Liver (tissue), 8 donors: ENCODE measurements at regions not wholly inside any gene's neighbourhood (a gene's known extent, or its start where the extent isn't known, plus 50 kb on each side); places are given as distances from the start of the nearest gene placed in this dataset.

Source experiments
- DNase-seq: peaks from one replicate; pipeline ENCODE4 v3.0.0-alpha.2; 2017; ENCODE audit warnings: low spot score
- H3K27ac ChIP-seq, 2 donors: one replicate each; pipeline ENCODE4 v1.7.0; 2013; ENCODE audit warnings: inconsistent platforms in 2 of 2, low read length in 2 of 2, control low read depth in 1 of 2, low read depth in 1 of 2, mild to moderate bottlenecking in 1 of 2
- H3K27me3 ChIP-seq, 4 donors: one replicate each; pipeline versions ENCODE4 v1.6.1 to v1.7.0; 2013; ENCODE audit warnings: low read length in 3 of 4, inconsistent platforms in 1 of 4, mild to moderate bottlenecking in 1 of 4, moderate library complexity in 1 of 4; ENCODE audit not compliant: control insufficient read depth in 4 of 4, insufficient read depth in 4 of 4
- H3K36me3 ChIP-seq, 4 donors: one replicate each; pipeline versions ENCODE4 v1.6.1 to v1.7.0; 2013; ENCODE audit warnings: low read length in 3 of 4, mild to moderate bottlenecking in 3 of 4, low read depth in 1 of 4, moderate library complexity in 1 of 4; ENCODE audit not compliant: control insufficient read depth in 4 of 4, insufficient read depth in 3 of 4
- H3K4me1 ChIP-seq, 4 donors: one replicate each; pipeline versions ENCODE4 v1.6.1 to v1.7.0; 2013; ENCODE audit warnings: low read length in 3 of 4, mild to moderate bottlenecking in 3 of 4, moderate library complexity in 1 of 4; ENCODE audit not compliant: control insufficient read depth in 4 of 4, insufficient read depth in 4 of 4
- H3K4me3 ChIP-seq, 3 donors: one replicate each; pipeline versions ENCODE4 v1.6.1 to v1.7.0; 2013; ENCODE audit warnings: low read length in 3 of 3, control low read depth in 1 of 3, low read depth in 1 of 3, mild to moderate bottlenecking in 1 of 3
- H3K9ac ChIP-seq, 2 donors: one replicate each; pipeline ENCODE4 v1.7.0; 2013; ENCODE audit warnings: low read length in 2 of 2, mild to moderate bottlenecking in 2 of 2, moderate library complexity in 2 of 2, control low read depth in 1 of 2, low read depth in 1 of 2
- H3K9me3 ChIP-seq, 4 donors: one replicate each; pipeline versions ENCODE4 v1.6.1 to v1.7.0; 2013; ENCODE audit warnings: low read length in 3 of 4; ENCODE audit not compliant: control insufficient read depth in 4 of 4
- ATF3 ChIP-seq: IDR thresholded peaks from 2 replicates; pipeline ENCODE4 v1.6.1; 2016; ENCODE audit warnings: antibody characterized with exemption
- CTCF ChIP-seq: fragments of 150-350 bp; IDR thresholded peaks from 2 replicates; pipeline ENCODE4 v1.5.1; 2017; ENCODE audit warnings: improper control_type of control experiment, low read depth, low read length; ENCODE audit not compliant: missing input control
- EGR1 ChIP-seq, 2 donors: IDR thresholded peaks; 2 replicates each; pipeline ENCODE4 v1.6.1; 2016 to 2018; ENCODE audit warnings: antibody characterized with exemption in 2 of 2, low read depth in 2 of 2
- FOXA1 ChIP-seq: IDR thresholded peaks from 2 replicates; pipeline ENCODE4 v1.6.1; 2016; ENCODE audit warnings: antibody characterized with exemption
- FOXA2 ChIP-seq: IDR thresholded peaks from 2 replicates; pipeline ENCODE4 v1.6.1; 2016; ENCODE audit warnings: antibody characterized with exemption
- GABPA ChIP-seq, 2 donors: IDR thresholded peaks in 1 of 2; conservative IDR thresholded peaks in 1 of 2; 2 replicates each; pipeline ENCODE4 v1.6.1; 2016; ENCODE audit warnings: antibody characterized with exemption in 2 of 2, mild to moderate bottlenecking in 1 of 2, moderate library complexity in 1 of 2
- HNF4A ChIP-seq, 2 donors: conservative IDR thresholded peaks; 2 replicates each; pipeline ENCODE4 v1.6.1; 2016; ENCODE audit warnings: antibody characterized with exemption in 2 of 2, mild to moderate bottlenecking in 2 of 2
- HNF4G ChIP-seq: IDR thresholded peaks from 2 replicates; pipeline ENCODE4 v1.6.1; 2016; ENCODE audit warnings: antibody characterized with exemption
- JUND ChIP-seq, 2 donors: IDR thresholded peaks; 2 replicates each; pipeline ENCODE4 v1.6.1; 2016; ENCODE audit warnings: antibody characterized with exemption in 2 of 2
- NR2F2 ChIP-seq: IDR thresholded peaks from 2 replicates; pipeline ENCODE4 v1.6.1; 2016; ENCODE audit warnings: antibody characterized with exemption
- RAD21 ChIP-seq, 2 donors: IDR thresholded peaks; 2 replicates each; pipeline ENCODE4 v1.6.1; 2016; ENCODE audit warnings: antibody characterized with exemption in 2 of 2, mild to moderate bottlenecking in 2 of 2
- RXRA ChIP-seq, 2 donors: IDR thresholded peaks; 2 replicates each; pipeline ENCODE4 v1.6.1; 2017 to 2018; ENCODE audit warnings: antibody characterized with exemption in 2 of 2, mild to moderate bottlenecking in 1 of 2
- SP1 ChIP-seq: IDR thresholded peaks from 2 replicates; pipeline ENCODE4 v1.6.1; 2018; ENCODE audit warnings: antibody characterized with exemption, mild to moderate bottlenecking
- TAF1 ChIP-seq: conservative IDR thresholded peaks from 2 replicates; pipeline ENCODE4 v1.6.1; 2016; ENCODE audit warnings: antibody characterized with exemption, mild to moderate bottlenecking
- YY1 ChIP-seq: IDR thresholded peaks from 2 replicates; pipeline ENCODE4 v1.6.1; 2016; ENCODE audit warnings: antibody characterized with exemption, mild to moderate bottlenecking
- WGBS: extraction: QIAGEN DNeasy Blood & Tissue Kit; methylation state at CpG from one replicate; pipeline ENCODE4 v1.1.7; 2013; 5-methylcytosine and 5-hydroxymethylcytosine counted together
- TF ChIP-seq, protein P1 (sequence below): IDR thresholded peaks from 2 replicates; pipeline ENCODE4 v1.6.1; 2016; ENCODE audit warnings: antibody characterized with exemption
- TF ChIP-seq, protein P2 (sequence below): IDR thresholded peaks from 2 replicates; pipeline ENCODE4 v1.6.1; 2016; ENCODE audit warnings: antibody characterized with exemption, mild to moderate bottlenecking
- TF ChIP-seq, protein P3 (sequence below): IDR thresholded peaks from 2 replicates; pipeline ENCODE4 v1.6.1; 2016; ENCODE audit warnings: antibody characterized with exemption
- donor health status: healthy.
- donor health status: healthy.
- donor health status: healthy.
- donor health status: healthy.
- donor health status: healthy.

DNA sequence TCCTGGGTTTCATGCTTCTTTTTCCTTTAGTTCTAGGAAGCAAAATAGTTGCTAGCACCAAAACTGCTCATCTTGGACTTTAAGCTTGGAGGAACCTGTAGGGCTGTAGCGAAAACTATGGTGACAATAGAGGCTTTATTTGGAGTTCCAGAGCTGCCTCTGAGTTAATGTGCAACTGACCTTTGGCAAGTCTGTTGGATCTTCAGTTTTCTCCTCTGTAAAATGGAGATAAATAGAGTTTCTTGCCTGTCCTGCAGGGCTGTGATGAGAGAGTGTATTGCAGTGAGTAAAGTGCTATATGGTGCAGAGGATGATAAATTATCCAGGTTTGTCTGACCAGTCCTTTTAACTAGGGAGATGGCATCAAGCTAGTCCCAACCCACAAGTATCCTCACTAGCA is 417.0 kb downstream of the MAN2A1 start:
- H3K27ac ChIP-seq = peak overlapping the region; percentile 38 to 71
- H3K36me3 ChIP-seq = no peaks in the 10 kb centered on the region
- H3K9ac ChIP-seq = no peak overlapping the region
- WGBS = 41% methylated on average over 1 of the region's 1 CpG
- H3K4me3 ChIP-seq = no peak overlapping the region
- peak; percentile 16 to 17 for TF ChIP-seq RXRA (IDR thresholded peaks at IDR 0.05)
- peak; percentile 55 to 64 for TF ChIP-seq HNF4A (conservative IDR thresholded peaks at IDR 0.05)
- TF ChIP-seq, protein P1, sequence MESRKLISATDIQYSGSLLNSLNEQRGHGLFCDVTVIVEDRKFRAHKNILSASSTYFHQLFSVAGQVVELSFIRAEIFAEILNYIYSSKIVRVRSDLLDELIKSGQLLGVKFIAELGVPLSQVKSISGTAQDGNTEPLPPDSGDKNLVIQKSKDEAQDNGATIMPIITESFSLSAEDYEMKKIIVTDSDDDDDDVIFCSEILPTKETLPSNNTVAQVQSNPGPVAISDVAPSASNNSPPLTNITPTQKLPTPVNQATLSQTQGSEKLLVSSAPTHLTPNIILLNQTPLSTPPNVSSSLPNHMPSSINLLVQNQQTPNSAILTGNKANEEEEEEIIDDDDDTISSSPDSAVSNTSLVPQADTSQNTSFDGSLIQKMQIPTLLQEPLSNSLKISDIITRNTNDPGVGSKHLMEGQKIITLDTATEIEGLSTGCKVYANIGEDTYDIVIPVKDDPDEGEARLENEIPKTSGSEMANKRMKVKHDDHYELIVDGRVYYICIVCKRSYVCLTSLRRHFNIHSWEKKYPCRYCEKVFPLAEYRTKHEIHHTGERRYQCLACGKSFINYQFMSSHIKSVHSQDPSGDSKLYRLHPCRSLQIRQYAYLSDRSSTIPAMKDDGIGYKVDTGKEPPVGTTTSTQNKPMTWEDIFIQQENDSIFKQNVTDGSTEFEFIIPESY = no peak
- no peaks in the 10 kb centered on the region for H3K9me3 ChIP-seq
- H3K4me1 ChIP-seq = peaks cover 4 to 55% (median 37%) of the 10 kb centered on the region in 4 donors
- DNase-seq = no peak
- no peaks in the 10 kb centered on the region for H3K27me3 ChIP-seq

- TF ChIP-seq GABPA (IDR thresholded peaks at IDR 0.05 in 1 of 2, conservative IDR thresholded peaks at IDR 0.05 in 1 of 2) (no peak), NR2F2 (no peak), CTCF (no peak)
- Histone ChIP-seq H3K9me3 (no peaks in the 10 kb centered on the region), H3K27ac (no peak overlapping the region), H3K9ac (no peak overlapping the region), H3K4me3 (no peak overlapping the region), H3K27me3 (no peaks in the 10 kb centered on the region), H3K4me1 (peaks cover 4 to 52% (median 37%) of the 10 kb centered on the region in 4 donors), H3K36me3 (no peaks in the 10 kb centered on the region)
- WGBS = 80% methylated on average over 4 of the region's 4 CpGs
- no peak for DNase-seq
These were observed 418.8 kb downstream of the MAN2A1 start for GRCh38 chr5:110108520-110108919.

DNA sequence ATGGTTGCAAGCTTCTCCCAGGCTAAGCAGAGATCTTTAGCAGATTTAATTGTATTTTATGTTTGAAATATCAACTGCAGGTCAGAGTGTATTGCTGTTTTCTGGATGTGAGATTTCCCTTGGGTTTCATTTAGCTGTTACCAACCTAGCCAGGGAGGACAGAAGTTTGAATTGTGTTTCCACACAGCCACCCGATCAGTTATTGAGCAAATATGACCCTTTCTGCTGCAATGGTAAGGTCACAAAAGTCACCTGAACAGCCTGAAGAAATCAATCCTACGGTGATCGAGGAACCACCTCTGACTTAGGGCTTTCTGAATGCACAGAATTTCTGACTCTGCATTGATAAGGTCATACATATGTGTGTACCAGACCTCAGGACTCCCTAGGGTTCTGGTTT is 419.9 kb downstream of the MAN2A1 start:
- 35% methylated on average over 3 of the region's 3 CpGs for WGBS
- peak overlapping the region in 1 of 2 donors; percentile 12 for H3K9ac ChIP-seq
- H3K4me3 ChIP-seq = no peak overlapping the region
- H3K36me3 ChIP-seq = no peaks in the 10 kb centered on the region
- H3K27ac ChIP-seq = peak overlapping the region in 1 of 2 donors; percentile 32
- peaks cover 4 to 52% (median 37%) of the 10 kb centered on the region in 4 donors for H3K4me1 ChIP-seq
- no peaks in the 10 kb centered on the region for H3K27me3 ChIP-seq
- H3K9me3 ChIP-seq = no peaks in the 10 kb centered on the region
- DNase-seq = no peak
- TF ChIP-seq, protein P2, sequence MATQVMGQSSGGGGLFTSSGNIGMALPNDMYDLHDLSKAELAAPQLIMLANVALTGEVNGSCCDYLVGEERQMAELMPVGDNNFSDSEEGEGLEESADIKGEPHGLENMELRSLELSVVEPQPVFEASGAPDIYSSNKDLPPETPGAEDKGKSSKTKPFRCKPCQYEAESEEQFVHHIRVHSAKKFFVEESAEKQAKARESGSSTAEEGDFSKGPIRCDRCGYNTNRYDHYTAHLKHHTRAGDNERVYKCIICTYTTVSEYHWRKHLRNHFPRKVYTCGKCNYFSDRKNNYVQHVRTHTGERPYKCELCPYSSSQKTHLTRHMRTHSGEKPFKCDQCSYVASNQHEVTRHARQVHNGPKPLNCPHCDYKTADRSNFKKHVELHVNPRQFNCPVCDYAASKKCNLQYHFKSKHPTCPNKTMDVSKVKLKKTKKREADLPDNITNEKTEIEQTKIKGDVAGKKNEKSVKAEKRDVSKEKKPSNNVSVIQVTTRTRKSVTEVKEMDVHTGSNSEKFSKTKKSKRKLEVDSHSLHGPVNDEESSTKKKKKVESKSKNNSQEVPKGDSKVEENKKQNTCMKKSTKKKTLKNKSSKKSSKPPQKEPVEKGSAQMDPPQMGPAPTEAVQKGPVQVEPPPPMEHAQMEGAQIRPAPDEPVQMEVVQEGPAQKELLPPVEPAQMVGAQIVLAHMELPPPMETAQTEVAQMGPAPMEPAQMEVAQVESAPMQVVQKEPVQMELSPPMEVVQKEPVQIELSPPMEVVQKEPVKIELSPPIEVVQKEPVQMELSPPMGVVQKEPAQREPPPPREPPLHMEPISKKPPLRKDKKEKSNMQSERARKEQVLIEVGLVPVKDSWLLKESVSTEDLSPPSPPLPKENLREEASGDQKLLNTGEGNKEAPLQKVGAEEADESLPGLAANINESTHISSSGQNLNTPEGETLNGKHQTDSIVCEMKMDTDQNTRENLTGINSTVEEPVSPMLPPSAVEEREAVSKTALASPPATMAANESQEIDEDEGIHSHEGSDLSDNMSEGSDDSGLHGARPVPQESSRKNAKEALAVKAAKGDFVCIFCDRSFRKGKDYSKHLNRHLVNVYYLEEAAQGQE = peak; percentile 57
- TF ChIP-seq JUND (IDR thresholded peaks at IDR 0.05) (peak; percentile 45 to 69), CTCF (no peak), FOXA2 (peak; percentile 41), HNF4G (no peak), SP1 (peak; percentile 44), TAF1 (no peak), FOXA1 (no peak), RAD21 (IDR thresholded peaks at IDR 0.05) (peak; percentile 33 to 69), ATF3 (peak; percentile 52), EGR1 (IDR thresholded peaks at IDR 0.05; ENCODE audit: low read depth in 2 of 2) (no peak), NR2F2 (peak; percentile 88), GABPA (IDR thresholded peaks at IDR 0.05 in 1 of 2, conservative IDR thresholded peaks at IDR 0.05 in 1 of 2) (no peak), RXRA (IDR thresholded peaks at IDR 0.05) (peak; percentile 73 to 79), YY1 (peak; percentile 34), HNF4A (conservative IDR thresholded peaks at IDR 0.05) (peak; percentile 72 to 74)
- TF ChIP-seq, protein P3, sequence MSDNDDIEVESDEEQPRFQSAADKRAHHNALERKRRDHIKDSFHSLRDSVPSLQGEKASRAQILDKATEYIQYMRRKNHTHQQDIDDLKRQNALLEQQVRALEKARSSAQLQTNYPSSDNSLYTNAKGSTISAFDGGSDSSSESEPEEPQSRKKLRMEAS = peak; percentile 40
